A673 (cell line): ENCODE measurements at regions not wholly inside any gene's neighbourhood (a gene's known extent, or its start where the extent isn't known, plus 50 kb on each side); places are given as distances from the start of the nearest gene placed in this dataset.

ENCODE experiments used
- BruUV-seq: library from RNA; stranded (reverse); fragments of 400-500 nt; replicated peaks from 2 replicates; lab custom pipeline; 2021; lab: Mats Ljungman, UMichigan
- CTCF ChIA-PET: fragments of 300-600 bp; sonication (Branson Sonifier 250); formaldehyde crosslinking; loops from one replicate; lab custom pipeline; 2022; ENCODE audit warnings: antibody characterized with exemption; lab: Charles Lee
- POLR2A ChIA-PET: fragments of 300-600 bp; sonication (Branson Sonifier 250); formaldehyde crosslinking; loops from one replicate; lab custom pipeline; 2022; ENCODE audit warnings: antibody characterized with exemption; ENCODE audit not compliant: low non-redundant PET; lab: Charles Lee
- DNase-seq: peaks from one replicate; pipeline ENCODE4 v3.0.0-alpha.2; 2015; ENCODE audit warnings: low spot score
- H3K27ac ChIP-seq: fragments of 200-600 bp; sonication (generic); 2 replicates; pipeline ENCODE4 v1.5.1; 2016; ENCODE audit warnings: mixed run types, low read depth, mild to moderate bottlenecking, mixed read lengths, antibody characterized with exemption, low read length; ENCODE audit not compliant: poor library complexity, severe bottlenecking
- H3K27me3 ChIP-seq: fragments of 200-600 bp; sonication (generic); replicated peaks from 2 replicates; pipeline ENCODE4 v1.6.1; 2017; ENCODE audit warnings: mixed run types, low read depth, mild to moderate bottlenecking, mixed read lengths, antibody characterized with exemption, low read length; ENCODE audit not compliant: insufficient read depth, poor library complexity
- H3K36me3 ChIP-seq: fragments of 200-600 bp; sonication (generic); 2 replicates; pipeline ENCODE4 v1.6.1; 2016; ENCODE audit warnings: mixed run types, mild to moderate bottlenecking, mixed read lengths, antibody characterized with exemption, low read length; ENCODE audit not compliant: insufficient read depth, poor library complexity, severe bottlenecking
- H3K4me1 ChIP-seq: fragments of 200-600 bp; sonication (generic); 2 replicates; pipeline ENCODE4 v1.6.1; 2017; ENCODE audit warnings: mixed run types, mild to moderate bottlenecking, mixed read lengths, antibody characterized with exemption, low read length; ENCODE audit not compliant: insufficient read depth, poor library complexity, severe bottlenecking
- H3K4me3 ChIP-seq: fragments of 200-600 bp; sonication (generic); 2 replicates; pipeline ENCODE4 v1.5.1; 2016; ENCODE audit warnings: low read depth, mixed run types, mild to moderate bottlenecking, mixed read lengths, low read length; ENCODE audit not compliant: poor library complexity, severe bottlenecking
- H3K9me3 ChIP-seq: fragments of 200-600 bp; sonication (generic); 2 replicates; pipeline ENCODE4 v1.6.1; 2016; ENCODE audit warnings: mixed run types, low read depth, mild to moderate bottlenecking, mixed read lengths, antibody characterized with exemption, low read length; ENCODE audit not compliant: poor library complexity, severe bottlenecking
- CTCF ChIP-seq: fragments of 300-800, 200-600 bp; sonication (generic); conservative IDR thresholded peaks from 2 replicates; pipeline ENCODE4 v1.5.1; 2017; ENCODE audit warnings: low read depth, mild to moderate bottlenecking, antibody characterized with exemption, low read length, moderate library complexity, mixed read lengths
- EZH2 ChIP-seq: fragments of 200-600 bp; sonication (generic); IDR thresholded peaks from 2 replicates; pipeline ENCODE4 v1.6.1; 2017; ENCODE audit warnings: borderline replicate concordance, low read depth, mild to moderate bottlenecking, mixed read lengths, antibody characterized with exemption, low read length; ENCODE audit not compliant: poor library complexity, severe bottlenecking
- intact Hi-C: fragments of 100-400 bp; cut with micrococcal nuclease; formaldehyde crosslinking; loops from one replicate; pipeline ENCODE4 v1.10.0; 2022; ENCODE audit not compliant: unreplicated experiment

- intact Hi-C loops = no loop called here
- Histone ChIP-seq H3K4me1 (no peaks in the 10 kb centered on the region), H3K36me3 (no peaks in the 10 kb centered on the region), H3K27me3 (no peaks in the 10 kb centered on the region), H3K9me3 (no peaks in the 10 kb centered on the region), H3K27ac (no peak overlapping the region), H3K4me3 (no peak overlapping the region)
- POLR2A ChIA-PET = no interaction called here
- DNase-seq = no peak
- no peak for TF ChIP-seq EZH2
- TF ChIP-seq CTCF = no peak
- CTCF ChIA-PET = no interaction called here
- no TSS peak for BruUV-seq
These were observed 578.6 kb upstream of the CDH5 start for GRCh38 chr16:65787921-65788320.

- H3K4me1 ChIP-seq = no peaks in the 10 kb centered on the region
- ChIA-PET CTCF (no interaction called here), POLR2A (no interaction called here)
- TF ChIP-seq CTCF (no peak), EZH2 (no peak)
- BruUV-seq = no TSS peak
- no peaks in the 10 kb centered on the region for H3K27me3 ChIP-seq
- intact Hi-C loops = no loop called here
- no peaks in the 10 kb centered on the region for H3K36me3 ChIP-seq
- no peak overlapping the region for H3K27ac ChIP-seq
- DNase-seq = no peak
- H3K9me3 ChIP-seq = no peaks in the 10 kb centered on the region
- H3K4me3 ChIP-seq = no peak overlapping the region
These were observed 579.6 kb upstream of the CDH5 start for GRCh38 chr16:65786916-65787315.

GRCh38 chr16:65783709-65784474 lies 582.6 kb upstream of the CDH5 start:
- Histone ChIP-seq H3K9me3 (no peaks in the 10 kb centered on the region), H3K27ac (no peak overlapping the region), H3K27me3 (no peaks in the 10 kb centered on the region), H3K36me3 (no peaks in the 10 kb centered on the region), H3K4me1 (no peaks in the 10 kb centered on the region), H3K4me3 (no peak overlapping the region)
- DNase-seq = no peak
- no TSS peak for BruUV-seq
- POLR2A ChIA-PET = no interaction called here
- intact Hi-C loops = no loop called here
- CTCF ChIA-PET = no interaction called here
- TF ChIP-seq CTCF (no peak), EZH2 (no peak)
